HG02938 (cell line): ENCODE measurements at regions not wholly inside any gene's neighbourhood (a gene's known extent, or its start where the extent isn't known, plus 50 kb on each side); places are given as distances from the start of the nearest gene placed in this dataset.

ENCODE experiments used
- ATAC-seq: cut with Tn5 transposase; IDR thresholded peaks from one replicate; pipeline ENCODE4 v1.9.1; 2021; ENCODE audit warnings: mild to moderate bottlenecking, moderate library complexity; ENCODE audit not compliant: unreplicated experiment

DNA sequence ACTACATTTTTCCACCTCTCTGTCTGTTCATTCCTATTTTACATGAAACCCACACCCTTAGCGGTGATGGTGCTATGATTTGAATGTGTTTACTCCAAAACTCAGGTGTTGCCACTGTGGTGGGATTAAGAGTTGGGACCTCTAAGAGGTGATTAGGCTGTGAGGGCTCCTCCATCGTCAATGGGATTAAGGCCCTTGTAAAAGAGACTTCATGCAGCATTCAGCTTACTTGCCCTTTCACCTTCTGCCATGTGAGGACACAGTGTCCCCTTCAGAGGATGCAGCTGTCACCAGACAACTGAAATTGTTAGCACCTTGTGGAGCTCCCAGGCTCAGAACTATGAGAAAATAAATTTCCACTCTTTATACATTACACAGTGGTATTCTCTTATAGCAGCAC, 182.2 kb downstream of the NOC3L start:
- no peak for ATAC-seq

GRCh38 chr10:94183666-94184264, 179.0 kb downstream of the NOC3L start:
- ATAC-seq = no peak

- ATAC-seq = no peak
Observed at GRCh38 chr10:94186722-94187121, 176.0 kb downstream of the NOC3L start.

DNA sequence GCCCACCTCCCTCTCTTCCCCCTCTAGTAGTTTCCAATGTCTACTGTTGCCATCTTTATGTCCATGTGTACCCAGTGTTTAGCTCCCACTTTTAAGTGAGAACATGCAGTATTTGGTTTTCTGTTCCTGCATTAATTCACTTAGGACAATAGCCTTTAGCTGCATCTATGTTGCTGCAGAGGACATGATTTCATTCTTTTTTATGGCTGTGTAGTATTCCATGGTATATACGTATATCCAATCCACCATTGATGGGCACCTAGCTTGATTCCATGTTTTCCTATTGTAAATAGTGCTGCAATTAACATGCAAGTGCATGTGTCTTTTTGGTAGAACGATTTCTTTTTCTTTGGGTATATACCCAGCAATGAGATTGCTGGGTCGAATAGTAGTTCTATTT, 170.4 kb downstream of the NOC3L start:
- ATAC-seq = no peak

DNA sequence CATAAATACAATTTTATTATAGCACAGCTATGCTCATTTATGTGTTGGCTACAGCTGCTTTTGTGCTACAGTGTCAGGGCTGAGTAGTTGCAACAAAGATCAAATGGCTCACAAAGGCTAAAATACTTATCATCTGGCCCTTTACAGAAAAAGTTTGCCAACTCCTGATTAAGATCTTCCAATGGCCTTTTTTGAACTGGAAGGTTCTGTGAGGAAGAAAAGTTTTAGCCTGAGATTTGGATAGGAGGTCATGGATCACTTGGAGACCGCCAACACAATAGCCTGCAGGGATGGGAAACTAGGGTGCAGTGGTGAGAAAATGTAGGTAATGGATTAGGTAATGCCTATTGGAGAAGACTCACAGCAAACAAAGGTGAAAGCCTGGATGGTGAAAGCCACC, 169.8 kb downstream of the NOC3L start:
- ATAC-seq = no peak

DNA sequence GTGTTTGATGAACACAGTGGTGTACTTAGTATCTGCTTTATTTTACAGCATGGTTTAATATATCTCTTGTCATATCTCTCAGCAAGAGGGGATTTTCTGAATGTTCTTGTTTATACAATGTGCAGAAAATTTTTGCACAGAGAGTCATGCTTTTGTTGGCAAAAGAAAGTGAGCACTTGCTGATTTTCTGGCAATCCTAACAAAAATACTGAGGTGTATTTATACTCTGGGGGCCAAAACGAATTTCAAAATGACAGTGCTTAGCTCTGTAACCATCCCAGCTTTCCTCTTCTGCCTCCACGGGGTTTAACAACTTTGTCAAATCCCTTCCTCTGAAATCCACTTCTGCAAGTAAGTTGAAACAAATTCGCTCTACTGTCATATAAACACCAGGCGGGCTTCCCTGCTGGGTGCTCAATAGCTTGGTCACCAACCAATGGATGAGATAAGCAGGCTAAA, 169.2 kb downstream of the NOC3L start:
- ATAC-seq = no peak

DNA sequence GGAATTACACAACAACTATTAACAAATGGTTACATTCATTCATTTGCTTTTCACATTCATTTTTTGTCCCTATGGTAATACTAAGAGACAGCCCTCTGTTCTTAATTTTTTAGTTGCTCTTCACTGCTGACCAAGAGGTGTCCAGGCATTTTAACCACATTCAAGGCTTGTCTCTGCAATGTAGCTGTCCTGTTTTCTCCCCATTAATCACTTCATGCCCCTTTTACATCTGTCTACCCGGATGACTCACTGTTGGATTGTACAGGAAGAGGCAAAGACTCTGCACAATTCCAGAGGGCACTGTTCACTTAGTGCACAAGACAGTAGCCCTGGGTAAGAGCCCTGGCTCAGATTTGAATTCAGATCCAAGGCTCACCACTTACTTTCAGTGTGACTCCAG, 168.5 kb downstream of the NOC3L start:
- no peak for ATAC-seq

DNA sequence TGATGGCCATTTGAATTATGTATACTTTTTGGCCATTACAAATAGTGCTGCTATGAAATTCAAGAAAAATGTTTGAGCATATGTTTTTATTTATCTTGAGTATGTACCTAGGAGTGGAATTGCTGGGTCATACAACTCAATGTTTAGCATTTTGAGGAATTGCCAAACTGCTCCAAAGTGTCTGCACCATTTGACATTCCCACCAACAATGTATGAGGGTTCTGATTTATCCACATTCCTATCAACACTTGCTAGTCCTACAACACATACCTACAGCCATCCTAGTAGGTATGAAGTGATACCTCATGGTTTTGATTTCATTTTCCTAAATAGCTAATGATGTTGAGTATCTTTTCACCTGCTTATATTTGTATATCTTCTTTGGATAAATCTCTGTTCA, 165.5 kb downstream of the NOC3L start:
- ATAC-seq = no peak

DNA sequence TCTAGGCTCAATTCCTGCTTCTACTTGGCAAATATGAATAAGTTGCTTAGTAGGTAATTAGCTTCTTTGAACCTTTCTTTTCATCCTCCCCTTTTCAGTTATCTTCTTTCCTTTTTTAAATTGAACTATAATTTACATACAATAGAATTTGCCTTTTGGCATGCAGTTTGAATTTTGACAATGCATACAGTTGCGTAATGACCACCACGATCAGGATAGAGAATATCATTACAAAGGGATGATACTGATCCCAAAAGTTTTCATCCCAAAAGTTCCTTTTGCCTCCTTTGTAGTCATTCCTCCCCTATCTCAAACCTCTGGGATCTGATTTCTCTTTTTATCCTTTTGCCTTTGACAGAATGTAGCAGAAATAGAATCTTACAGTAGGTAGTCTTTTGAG, 164.4 kb downstream of the NOC3L start:
- no peak for ATAC-seq

DNA sequence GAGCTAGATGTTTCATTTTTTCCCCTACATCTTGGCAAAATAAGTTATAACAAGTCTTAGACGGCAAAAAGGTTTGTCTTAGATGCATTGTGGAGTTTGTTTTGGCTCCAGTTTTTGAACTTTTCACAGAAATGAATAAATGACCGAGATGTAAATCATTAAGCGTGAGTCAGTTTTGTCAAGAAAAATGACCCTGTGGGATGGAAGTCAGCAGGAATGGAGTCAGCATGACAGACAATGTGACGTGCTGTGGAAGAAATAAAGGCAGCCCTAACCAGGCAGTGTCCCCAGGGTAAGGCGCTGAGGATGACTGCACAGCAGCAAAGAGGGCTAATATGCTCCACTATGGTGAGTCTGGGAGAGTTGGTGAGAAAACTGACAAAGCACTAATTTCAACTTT, 163.2 kb downstream of the NOC3L start:
- no peak for ATAC-seq

DNA sequence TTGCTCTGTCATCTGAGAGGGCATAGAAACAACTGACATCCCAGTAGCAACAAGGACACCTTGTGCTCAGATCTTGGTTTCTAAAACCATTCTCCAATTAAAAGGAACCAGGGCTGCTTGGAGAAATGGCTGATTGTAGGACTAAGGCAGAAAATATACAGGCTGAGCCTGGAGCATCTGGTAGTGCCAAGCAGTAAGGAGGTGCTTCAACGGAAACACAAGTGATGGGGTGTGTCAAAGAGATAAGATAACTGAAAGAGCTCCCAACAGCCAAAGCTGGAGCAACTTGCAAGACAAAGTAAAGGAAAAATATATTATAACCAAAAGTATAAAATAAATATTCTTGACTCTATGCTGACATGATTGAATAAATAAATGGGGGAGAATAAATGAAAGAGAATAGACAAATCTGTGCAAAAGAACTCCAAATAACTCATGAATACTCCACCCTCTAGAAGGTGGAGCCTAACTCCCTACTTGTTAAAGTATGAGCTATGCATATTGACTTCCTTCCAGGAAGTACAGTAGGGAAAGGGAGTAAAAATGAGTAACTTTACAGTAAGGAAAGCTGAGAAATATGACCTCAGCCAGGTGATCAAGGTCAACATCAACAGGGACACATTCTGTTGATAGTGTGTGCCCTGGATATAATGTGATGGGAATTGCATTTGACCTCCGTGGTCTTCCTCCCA, 162.4 kb downstream of the NOC3L start:
- no peak for ATAC-seq

DNA sequence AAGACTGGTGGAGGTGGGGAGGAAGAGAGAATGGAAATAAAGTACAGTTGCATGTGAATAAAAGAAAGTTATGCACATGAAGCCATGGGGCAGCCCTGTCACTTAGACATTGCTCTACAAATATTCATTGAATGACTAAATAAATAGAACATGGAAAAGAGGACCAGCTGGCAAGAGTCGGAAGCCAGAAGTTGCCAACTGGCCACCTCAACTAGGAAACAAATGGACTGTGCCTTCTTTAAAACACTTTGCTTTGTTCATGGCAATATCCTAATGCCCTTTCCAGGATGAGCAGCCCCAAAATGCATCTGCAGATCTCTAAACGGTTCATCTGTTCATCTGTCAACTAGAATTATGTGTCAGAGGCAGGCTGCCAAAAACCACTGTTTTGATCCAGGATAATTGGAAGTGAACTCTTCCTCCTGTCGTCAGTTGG, 157.3 kb downstream of the NOC3L start:
- ATAC-seq = no peak

GRCh38 chr10:94206176-94206575, 156.6 kb downstream of the NOC3L start:
- no peak for ATAC-seq

DNA sequence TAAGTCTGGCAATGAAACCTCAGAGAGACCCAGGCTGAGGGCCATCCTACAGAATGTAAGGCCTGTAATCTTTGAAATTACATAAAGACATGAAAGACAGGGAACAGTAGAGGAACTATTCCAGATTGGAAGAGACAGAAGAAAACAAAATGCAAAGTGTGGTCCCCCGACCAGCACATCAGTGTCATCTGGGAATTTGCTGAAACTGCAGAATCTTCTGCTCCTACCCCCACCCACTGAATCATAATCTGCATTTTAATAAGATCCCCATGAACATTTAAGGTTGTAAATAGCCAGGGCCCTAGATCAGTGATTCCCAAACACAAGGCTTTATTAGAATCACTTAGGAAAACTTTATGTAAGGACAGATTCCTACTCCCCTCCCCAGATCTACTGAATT, 154.4 kb downstream of the NOC3L start:
- no peak for ATAC-seq

DNA sequence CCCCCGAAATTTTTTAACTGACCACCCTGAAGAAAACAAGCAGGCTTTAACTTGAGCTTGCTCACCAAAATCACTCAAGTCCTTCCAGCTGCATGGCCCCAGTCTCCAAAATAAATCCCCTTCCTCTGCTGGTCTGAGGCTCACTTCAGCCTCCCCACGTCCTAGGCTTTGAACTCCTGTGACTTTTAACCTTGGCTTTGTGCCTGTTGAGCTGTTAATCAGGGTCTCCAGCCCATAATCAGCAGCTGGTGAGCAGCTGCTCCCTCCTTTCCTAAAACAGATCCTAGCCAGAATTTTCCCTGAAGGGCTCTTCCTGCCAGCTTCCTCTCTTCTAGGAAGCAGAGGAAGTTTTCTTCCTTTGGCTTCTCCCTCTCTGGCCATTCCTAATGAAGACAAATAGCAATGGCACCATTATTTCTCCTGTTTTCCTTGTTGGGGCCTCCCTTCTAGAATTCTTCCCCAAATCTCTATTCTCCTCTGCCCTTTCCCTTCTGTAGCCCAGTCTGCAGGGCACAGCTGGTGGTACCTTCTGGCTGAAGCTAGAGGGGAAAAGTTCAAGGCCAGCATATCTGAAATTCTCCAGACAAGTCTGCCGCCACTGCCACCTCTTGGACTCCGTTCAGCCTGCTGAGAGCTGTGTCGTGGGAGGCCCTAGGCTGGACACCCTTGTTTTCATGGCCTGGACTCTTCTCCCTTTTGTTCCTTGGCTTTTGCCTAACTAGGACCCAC, 152.1 kb downstream of the NOC3L start:
- ATAC-seq = no peak

GRCh38 chr10:94211169-94211510, 151.6 kb downstream of the NOC3L start:
- no peak for ATAC-seq

- no peak for ATAC-seq
Observed at GRCh38 chr10:94213001-94213530, 149.7 kb downstream of the NOC3L start.

- no peak for ATAC-seq
Observed at GRCh38 chr10:94213980-94214379, 148.8 kb downstream of the NOC3L start.

GRCh38 chr10:94214481-94214893, 148.3 kb downstream of the NOC3L start:
- ATAC-seq = no peak

- ATAC-seq = no peak
Observed at GRCh38 chr10:94216201-94216600, 146.5 kb downstream of the NOC3L start.

GRCh38 chr10:94217411-94217810, 145.3 kb downstream of the NOC3L start:
- no peak for ATAC-seq
